GM23338 (cell line): ENCODE measurements at regions not wholly inside any gene's neighbourhood (a gene's known extent, or its start where the extent isn't known, plus 50 kb on each side); places are given as distances from the start of the nearest gene placed in this dataset.

Source experiments
- ATAC-seq: fragments of 200-7000 bp; cut with Tn5 transposase; 3 replicates; pipeline ENCODE4 v1.9.1; 2020
- DNase-seq: peaks from one replicate; pipeline ENCODE4 v3.0.0-alpha.2; 2015; ENCODE audit warnings: low spot score
- H2AFZ ChIP-seq: fragments of 200-600 bp; sonication (generic); 2 replicates; pipeline ENCODE4 v1.8.0; 2016; ENCODE audit warnings: antibody characterized with exemption, mild to moderate bottlenecking, moderate library complexity
- H3F3A ChIP-seq: fragments of 200-600 bp; sonication (generic); replicated peaks from 2 replicates; pipeline ENCODE4 v1.8.0; 2017; ENCODE audit warnings: antibody characterized with exemption, mixed run types, low read depth
- H3K27ac ChIP-seq: fragments of 200-600 bp; sonication (generic); 2 replicates; pipeline ENCODE4 v1.6.1; 2016; ENCODE audit warnings: low read depth
- H3K27me3 ChIP-seq: fragments of 200-600 bp; sonication (generic); 2 replicates; pipeline ENCODE4 v1.8.0; 2016; ENCODE audit warnings: mild to moderate bottlenecking, mixed run types, moderate library complexity; ENCODE audit not compliant: insufficient read depth
- H3K36me3 ChIP-seq: fragments of 200-600 bp; sonication (generic); 2 replicates; pipeline ENCODE4 v1.8.0; 2016; ENCODE audit warnings: mild to moderate bottlenecking; ENCODE audit not compliant: insufficient read depth
- H3K4me1 ChIP-seq: fragments of 200-600 bp; sonication (generic); 2 replicates; pipeline ENCODE4 v1.8.0; 2016; ENCODE audit warnings: mild to moderate bottlenecking, moderate library complexity; ENCODE audit not compliant: insufficient read depth
- H3K4me2 ChIP-seq: fragments of 200-600 bp; sonication (generic); 2 replicates; pipeline ENCODE4 v1.7.1; 2017; ENCODE audit warnings: mixed run types
- H3K4me3 ChIP-seq: fragments of 200-600 bp; sonication (generic); 2 replicates; pipeline ENCODE4 v1.6.1; 2016; ENCODE audit warnings: mixed run types
- H3K79me2 ChIP-seq: fragments of 200-600 bp; sonication (generic); replicated peaks from 2 replicates; pipeline ENCODE4 v1.8.0; 2017; ENCODE audit warnings: mild to moderate bottlenecking; ENCODE audit not compliant: insufficient read depth
- H3K9me2 ChIP-seq: fragments of 200-600 bp; sonication (generic); 2 replicates; pipeline ENCODE4 v1.8.0; 2017; ENCODE audit not compliant: insufficient read depth
- H4K20me1 ChIP-seq: fragments of 200-600 bp; sonication (generic); replicated peaks from 2 replicates; pipeline ENCODE4 v1.8.0; 2017; ENCODE audit warnings: mild to moderate bottlenecking; ENCODE audit not compliant: insufficient read depth
- H3K27ac Mint-ChIP-seq: 2 replicates; pipeline ENCODE4 v1.8.0; 2020; ENCODE audit warnings: inconsistent platforms, mild to moderate bottlenecking, moderate library complexity, mixed read lengths
- H3K27me3 Mint-ChIP-seq: 3 replicates; pipeline ENCODE4 v1.8.0; 2022; ENCODE audit warnings: low read depth, mild to moderate bottlenecking, moderate library complexity, mixed read lengths, inconsistent platforms; ENCODE audit not compliant: insufficient read depth, poor library complexity
- H3K36me3 Mint-ChIP-seq: 3 replicates; pipeline ENCODE4 v1.8.0; 2021; ENCODE audit warnings: low read depth, mild to moderate bottlenecking, inconsistent platforms, moderate library complexity, mixed read lengths
- H3K4me1 Mint-ChIP-seq: 3 replicates; pipeline ENCODE4 v1.8.0; 2020; ENCODE audit warnings: mild to moderate bottlenecking, inconsistent platforms, mixed read lengths
- H3K4me3 Mint-ChIP-seq: 3 replicates; pipeline ENCODE4 v1.8.0; 2021; ENCODE audit warnings: moderate library complexity, mild to moderate bottlenecking, inconsistent platforms, mixed read lengths
- H3K9me3 Mint-ChIP-seq: 3 replicates; pipeline ENCODE4 v1.8.0; 2020; ENCODE audit warnings: moderate library complexity, mild to moderate bottlenecking, inconsistent platforms, mixed read lengths
- CREB1 ChIP-seq: fragments of 250-450 bp; sonication (Bioruptor Pico); IDR thresholded peaks from 2 replicates; pipeline ENCODE4 v1.5.0; 2020; ENCODE audit warnings: low read depth, mild to moderate bottlenecking, moderate library complexity
- EZH2 ChIP-seq: fragments of 200-600 bp; sonication (generic); IDR thresholded peaks from one replicate; pipeline ENCODE4 v1.8.0; 2017; ENCODE audit warnings: antibody characterized with exemption, mild to moderate bottlenecking, low read depth; ENCODE audit not compliant: unreplicated experiment
- EZH2phosphoT487 ChIP-seq: fragments of 200-600 bp; sonication (generic); IDR thresholded peaks from one replicate; pipeline ENCODE4 v1.8.1; 2018; ENCODE audit warnings: antibody characterized with exemption; ENCODE audit not compliant: unreplicated experiment
- JUNB ChIP-seq: IDR thresholded peaks from one replicate; pipeline ENCODE4 v1.6.1; 2016; ENCODE audit warnings: antibody characterized with exemption; ENCODE audit not compliant: unreplicated experiment
- NANOG ChIP-seq: IDR thresholded peaks from 2 replicates; pipeline ENCODE4 v1.6.1; 2016; ENCODE audit warnings: antibody characterized with exemption, borderline replicate concordance
- POLR2AphosphoS5 ChIP-seq: IDR thresholded peaks from 2 replicates; pipeline ENCODE4 v1.6.1; 2016; ENCODE audit warnings: antibody characterized with exemption, low read depth
- STAT1 ChIP-seq: IDR thresholded peaks from one replicate; pipeline ENCODE4 v1.6.1; 2016; ENCODE audit warnings: antibody characterized with exemption; ENCODE audit not compliant: unreplicated experiment
- ZNF114 ChIP-seq: fragments of 250-450 bp; sonication (Bioruptor Pico); IDR thresholded peaks from 2 replicates; pipeline ENCODE4 v1.5.0; 2020; ENCODE audit warnings: mild to moderate bottlenecking, moderate library complexity
- ZNF331 ChIP-seq: fragments of 250-450 bp; sonication (Bioruptor Pico); IDR thresholded peaks from 2 replicates; pipeline ENCODE4 v1.5.0; 2020; ENCODE audit warnings: low read depth, mild to moderate bottlenecking, moderate library complexity
- TF ChIP-seq, protein P1 (sequence below): IDR thresholded peaks from one replicate; pipeline ENCODE4 v1.6.1; 2018; ENCODE audit warnings: antibody characterized with exemption; ENCODE audit not compliant: unreplicated experiment
- TF ChIP-seq, protein P2 (sequence below): IDR thresholded peaks from 2 replicates; pipeline ENCODE4 v1.6.1; 2016; ENCODE audit warnings: antibody characterized with exemption
- TF ChIP-seq, protein P3 (sequence below), 2 experiments: fragments of 200-600 bp in 1 of 2; sonication (generic) in 1 of 2; conservative IDR thresholded peaks; 2 replicates each; pipeline versions ENCODE4 v1.5.1 to v1.6.1; 2016 to 2017; ENCODE audit warnings: antibody characterized with exemption in 2 of 2, low read depth in 2 of 2, mild to moderate bottlenecking in 2 of 2, moderate library complexity in 1 of 2
- TF ChIP-seq, protein P4 (sequence below): fragments of 250-450 bp; sonication (Bioruptor Pico); IDR thresholded peaks from 2 replicates; pipeline ENCODE4 v1.5.0; 2020; ENCODE audit warnings: mild to moderate bottlenecking, moderate library complexity

DNA sequence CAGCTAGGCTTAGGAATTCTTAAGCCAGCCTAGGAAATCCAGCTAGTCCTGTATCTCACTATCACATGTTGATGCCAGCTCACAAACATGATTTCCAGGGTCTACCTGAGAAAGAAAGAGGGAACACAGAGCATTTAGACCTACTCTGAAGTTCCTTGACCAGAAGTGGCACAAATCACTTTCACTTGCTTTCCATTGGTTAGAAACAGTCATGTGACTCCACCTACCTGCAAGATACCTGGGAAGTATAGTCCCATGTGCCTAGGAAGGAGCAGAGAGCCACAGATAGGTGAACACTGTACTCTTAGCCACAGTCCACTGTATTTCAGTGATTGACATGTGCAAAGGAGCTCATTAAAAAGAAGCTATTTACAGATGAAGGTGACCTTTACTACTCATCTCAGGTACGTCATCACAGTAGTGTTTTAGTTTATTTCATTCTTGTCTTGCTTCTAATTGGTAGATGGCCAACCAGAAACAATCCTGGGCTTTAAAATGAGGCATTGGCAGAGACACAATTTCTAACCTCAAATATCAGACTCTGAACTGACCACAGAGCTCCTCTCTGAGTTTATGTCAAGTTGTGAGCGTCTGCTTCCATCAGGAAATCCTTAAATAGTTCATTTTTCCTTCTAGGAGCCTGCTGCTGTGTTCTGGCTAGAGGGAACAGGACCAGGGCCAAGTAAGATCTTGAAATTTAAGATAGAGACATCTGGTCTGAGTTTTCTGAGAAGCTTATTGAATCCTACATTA lies 340.7 kb downstream of the TLE4 start:
- H3K36me3 ChIP-seq: no peaks in the 10 kb centered on the region; the same call in 1 of the 2 replicates
- H3K9me2 ChIP-seq: peaks cover 6% of the 10 kb centered on the region; the same call in 1 of the 2 replicates
- DNase-seq: no peak
- no peaks in the 10 kb centered on the region for H3F3A ChIP-seq
- Mint-ChIP-seq H3K9me3 (no peaks in the 10 kb centered on the region; the same call in 1 of the 3 replicates), H3K4me1 (no peaks in the 10 kb centered on the region), H3K36me3 (no peaks in the 10 kb centered on the region), H3K27me3 (no peaks in the 10 kb centered on the region), H3K4me3 (no peak overlapping the region), H3K27ac (no peak overlapping the region)
- H3K4me3 ChIP-seq: no peak overlapping the region
- no peak for ATAC-seq
- H2AFZ ChIP-seq: peak overlapping the region; percentile 12; the same call in 1 of the 2 replicates
- H3K4me2 ChIP-seq: no peak overlapping the region
- H3K4me1 ChIP-seq: no peaks in the 10 kb centered on the region
- TF ChIP-seq NANOG (no peak), STAT1 (no peak), POLR2AphosphoS5 (no peak), EZH2 (no peak), CREB1 (CRISPR knock-in tag) (no peak), EZH2phosphoT487 (no peak), ZNF331 (no peak), ZNF114 (CRISPR knock-in tag) (no peak), JUNB (no peak)
- TF ChIP-seq, protein P1, sequence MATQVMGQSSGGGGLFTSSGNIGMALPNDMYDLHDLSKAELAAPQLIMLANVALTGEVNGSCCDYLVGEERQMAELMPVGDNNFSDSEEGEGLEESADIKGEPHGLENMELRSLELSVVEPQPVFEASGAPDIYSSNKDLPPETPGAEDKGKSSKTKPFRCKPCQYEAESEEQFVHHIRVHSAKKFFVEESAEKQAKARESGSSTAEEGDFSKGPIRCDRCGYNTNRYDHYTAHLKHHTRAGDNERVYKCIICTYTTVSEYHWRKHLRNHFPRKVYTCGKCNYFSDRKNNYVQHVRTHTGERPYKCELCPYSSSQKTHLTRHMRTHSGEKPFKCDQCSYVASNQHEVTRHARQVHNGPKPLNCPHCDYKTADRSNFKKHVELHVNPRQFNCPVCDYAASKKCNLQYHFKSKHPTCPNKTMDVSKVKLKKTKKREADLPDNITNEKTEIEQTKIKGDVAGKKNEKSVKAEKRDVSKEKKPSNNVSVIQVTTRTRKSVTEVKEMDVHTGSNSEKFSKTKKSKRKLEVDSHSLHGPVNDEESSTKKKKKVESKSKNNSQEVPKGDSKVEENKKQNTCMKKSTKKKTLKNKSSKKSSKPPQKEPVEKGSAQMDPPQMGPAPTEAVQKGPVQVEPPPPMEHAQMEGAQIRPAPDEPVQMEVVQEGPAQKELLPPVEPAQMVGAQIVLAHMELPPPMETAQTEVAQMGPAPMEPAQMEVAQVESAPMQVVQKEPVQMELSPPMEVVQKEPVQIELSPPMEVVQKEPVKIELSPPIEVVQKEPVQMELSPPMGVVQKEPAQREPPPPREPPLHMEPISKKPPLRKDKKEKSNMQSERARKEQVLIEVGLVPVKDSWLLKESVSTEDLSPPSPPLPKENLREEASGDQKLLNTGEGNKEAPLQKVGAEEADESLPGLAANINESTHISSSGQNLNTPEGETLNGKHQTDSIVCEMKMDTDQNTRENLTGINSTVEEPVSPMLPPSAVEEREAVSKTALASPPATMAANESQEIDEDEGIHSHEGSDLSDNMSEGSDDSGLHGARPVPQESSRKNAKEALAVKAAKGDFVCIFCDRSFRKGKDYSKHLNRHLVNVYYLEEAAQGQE: no peak
- TF ChIP-seq, protein P2, sequence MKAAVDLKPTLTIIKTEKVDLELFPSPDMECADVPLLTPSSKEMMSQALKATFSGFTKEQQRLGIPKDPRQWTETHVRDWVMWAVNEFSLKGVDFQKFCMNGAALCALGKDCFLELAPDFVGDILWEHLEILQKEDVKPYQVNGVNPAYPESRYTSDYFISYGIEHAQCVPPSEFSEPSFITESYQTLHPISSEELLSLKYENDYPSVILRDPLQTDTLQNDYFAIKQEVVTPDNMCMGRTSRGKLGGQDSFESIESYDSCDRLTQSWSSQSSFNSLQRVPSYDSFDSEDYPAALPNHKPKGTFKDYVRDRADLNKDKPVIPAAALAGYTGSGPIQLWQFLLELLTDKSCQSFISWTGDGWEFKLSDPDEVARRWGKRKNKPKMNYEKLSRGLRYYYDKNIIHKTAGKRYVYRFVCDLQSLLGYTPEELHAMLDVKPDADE: no peak
- TF ChIP-seq, protein P3, sequence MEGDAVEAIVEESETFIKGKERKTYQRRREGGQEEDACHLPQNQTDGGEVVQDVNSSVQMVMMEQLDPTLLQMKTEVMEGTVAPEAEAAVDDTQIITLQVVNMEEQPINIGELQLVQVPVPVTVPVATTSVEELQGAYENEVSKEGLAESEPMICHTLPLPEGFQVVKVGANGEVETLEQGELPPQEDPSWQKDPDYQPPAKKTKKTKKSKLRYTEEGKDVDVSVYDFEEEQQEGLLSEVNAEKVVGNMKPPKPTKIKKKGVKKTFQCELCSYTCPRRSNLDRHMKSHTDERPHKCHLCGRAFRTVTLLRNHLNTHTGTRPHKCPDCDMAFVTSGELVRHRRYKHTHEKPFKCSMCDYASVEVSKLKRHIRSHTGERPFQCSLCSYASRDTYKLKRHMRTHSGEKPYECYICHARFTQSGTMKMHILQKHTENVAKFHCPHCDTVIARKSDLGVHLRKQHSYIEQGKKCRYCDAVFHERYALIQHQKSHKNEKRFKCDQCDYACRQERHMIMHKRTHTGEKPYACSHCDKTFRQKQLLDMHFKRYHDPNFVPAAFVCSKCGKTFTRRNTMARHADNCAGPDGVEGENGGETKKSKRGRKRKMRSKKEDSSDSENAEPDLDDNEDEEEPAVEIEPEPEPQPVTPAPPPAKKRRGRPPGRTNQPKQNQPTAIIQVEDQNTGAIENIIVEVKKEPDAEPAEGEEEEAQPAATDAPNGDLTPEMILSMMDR (conservative IDR thresholded peaks at IDR 0.05; ENCODE audit: low read depth in 2 of 2): no peak
- TF ChIP-seq, protein P4, sequence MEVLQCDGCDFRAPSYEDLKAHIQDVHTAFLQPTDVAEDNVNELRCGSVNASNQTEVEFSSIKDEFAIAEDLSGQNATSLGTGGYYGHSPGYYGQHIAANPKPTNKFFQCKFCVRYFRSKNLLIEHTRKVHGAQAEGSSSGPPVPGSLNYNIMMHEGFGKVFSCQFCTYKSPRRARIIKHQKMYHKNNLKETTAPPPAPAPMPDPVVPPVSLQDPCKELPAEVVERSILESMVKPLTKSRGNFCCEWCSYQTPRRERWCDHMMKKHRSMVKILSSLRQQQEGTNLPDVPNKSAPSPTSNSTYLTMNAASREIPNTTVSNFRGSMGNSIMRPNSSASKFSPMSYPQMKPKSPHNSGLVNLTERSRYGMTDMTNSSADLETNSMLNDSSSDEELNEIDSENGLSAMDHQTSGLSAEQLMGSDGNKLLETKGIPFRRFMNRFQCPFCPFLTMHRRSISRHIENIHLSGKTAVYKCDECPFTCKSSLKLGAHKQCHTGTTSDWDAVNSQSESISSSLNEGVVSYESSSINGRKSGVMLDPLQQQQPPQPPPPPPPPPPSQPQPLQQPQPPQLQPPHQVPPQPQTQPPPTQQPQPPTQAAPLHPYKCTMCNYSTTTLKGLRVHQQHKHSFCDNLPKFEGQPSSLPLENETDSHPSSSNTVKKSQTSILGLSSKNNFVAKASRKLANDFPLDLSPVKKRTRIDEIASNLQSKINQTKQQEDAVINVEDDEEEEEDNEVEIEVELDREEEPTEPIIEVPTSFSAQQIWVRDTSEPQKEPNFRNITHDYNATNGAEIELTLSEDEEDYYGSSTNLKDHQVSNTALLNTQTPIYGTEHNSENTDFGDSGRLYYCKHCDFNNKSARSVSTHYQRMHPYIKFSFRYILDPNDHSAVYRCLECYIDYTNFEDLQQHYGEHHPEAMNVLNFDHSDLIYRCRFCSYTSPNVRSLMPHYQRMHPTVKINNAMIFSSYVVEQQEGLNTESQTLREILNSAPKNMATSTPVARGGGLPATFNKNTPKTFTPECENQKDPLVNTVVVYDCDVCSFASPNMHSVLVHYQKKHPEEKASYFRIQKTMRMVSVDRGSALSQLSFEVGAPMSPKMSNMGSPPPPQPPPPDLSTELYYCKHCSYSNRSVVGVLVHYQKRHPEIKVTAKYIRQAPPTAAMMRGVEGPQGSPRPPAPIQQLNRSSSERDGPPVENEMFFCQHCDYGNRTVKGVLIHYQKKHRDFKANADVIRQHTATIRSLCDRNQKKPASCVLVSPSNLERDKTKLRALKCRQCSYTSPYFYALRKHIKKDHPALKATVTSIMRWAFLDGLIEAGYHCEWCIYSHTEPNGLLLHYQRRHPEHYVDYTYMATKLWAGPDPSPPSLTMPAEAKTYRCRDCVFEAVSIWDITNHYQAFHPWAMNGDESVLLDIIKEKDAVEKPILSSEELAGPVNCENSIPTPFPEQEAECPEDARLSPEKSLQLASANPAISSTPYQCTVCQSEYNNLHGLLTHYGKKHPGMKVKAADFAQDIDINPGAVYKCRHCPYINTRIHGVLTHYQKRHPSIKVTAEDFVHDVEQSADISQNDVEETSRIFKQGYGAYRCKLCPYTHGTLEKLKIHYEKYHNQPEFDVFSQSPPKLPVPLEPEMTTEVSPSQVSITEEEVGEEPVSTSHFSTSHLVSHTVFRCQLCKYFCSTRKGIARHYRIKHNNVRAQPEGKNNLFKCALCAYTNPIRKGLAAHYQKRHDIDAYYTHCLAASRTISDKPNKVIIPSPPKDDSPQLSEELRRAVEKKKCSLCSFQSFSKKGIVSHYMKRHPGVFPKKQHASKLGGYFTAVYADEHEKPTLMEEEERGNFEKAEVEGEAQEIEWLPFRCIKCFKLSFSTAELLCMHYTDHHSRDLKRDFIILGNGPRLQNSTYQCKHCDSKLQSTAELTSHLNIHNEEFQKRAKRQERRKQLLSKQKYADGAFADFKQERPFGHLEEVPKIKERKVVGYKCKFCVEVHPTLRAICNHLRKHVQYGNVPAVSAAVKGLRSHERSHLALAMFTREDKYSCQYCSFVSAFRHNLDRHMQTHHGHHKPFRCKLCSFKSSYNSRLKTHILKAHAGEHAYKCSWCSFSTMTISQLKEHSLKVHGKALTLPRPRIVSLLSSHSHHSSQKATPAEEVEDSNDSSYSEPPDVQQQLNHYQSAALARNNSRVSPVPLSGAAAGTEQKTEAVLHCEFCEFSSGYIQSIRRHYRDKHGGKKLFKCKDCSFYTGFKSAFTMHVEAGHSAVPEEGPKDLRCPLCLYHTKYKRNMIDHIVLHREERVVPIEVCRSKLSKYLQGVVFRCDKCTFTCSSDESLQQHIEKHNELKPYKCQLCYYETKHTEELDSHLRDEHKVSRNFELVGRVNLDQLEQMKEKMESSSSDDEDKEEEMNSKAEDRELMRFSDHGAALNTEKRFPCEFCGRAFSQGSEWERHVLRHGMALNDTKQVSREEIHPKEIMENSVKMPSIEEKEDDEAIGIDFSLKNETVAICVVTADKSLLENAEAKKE (CRISPR knock-in tag): no peak
- H4K20me1 ChIP-seq: no peaks in the 10 kb centered on the region
- H3K27me3 ChIP-seq: no peaks in the 10 kb centered on the region
- H3K79me2 ChIP-seq: no peaks in the 10 kb centered on the region
- no peak overlapping the region for H3K27ac ChIP-seq
